ENCODE measurements at regions not wholly inside any gene's neighbourhood (a gene's known extent, or its start where the extent isn't known, plus 50 kb on each side); places are given as distances from the start of the nearest gene placed in this dataset.

GRCh38 chr10:36494371-36494770, 631.0 kb upstream of the ANKRD30A start:
- TF ChIP-seq, protein P1, sequence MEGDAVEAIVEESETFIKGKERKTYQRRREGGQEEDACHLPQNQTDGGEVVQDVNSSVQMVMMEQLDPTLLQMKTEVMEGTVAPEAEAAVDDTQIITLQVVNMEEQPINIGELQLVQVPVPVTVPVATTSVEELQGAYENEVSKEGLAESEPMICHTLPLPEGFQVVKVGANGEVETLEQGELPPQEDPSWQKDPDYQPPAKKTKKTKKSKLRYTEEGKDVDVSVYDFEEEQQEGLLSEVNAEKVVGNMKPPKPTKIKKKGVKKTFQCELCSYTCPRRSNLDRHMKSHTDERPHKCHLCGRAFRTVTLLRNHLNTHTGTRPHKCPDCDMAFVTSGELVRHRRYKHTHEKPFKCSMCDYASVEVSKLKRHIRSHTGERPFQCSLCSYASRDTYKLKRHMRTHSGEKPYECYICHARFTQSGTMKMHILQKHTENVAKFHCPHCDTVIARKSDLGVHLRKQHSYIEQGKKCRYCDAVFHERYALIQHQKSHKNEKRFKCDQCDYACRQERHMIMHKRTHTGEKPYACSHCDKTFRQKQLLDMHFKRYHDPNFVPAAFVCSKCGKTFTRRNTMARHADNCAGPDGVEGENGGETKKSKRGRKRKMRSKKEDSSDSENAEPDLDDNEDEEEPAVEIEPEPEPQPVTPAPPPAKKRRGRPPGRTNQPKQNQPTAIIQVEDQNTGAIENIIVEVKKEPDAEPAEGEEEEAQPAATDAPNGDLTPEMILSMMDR (IDR thresholded peaks at IDR 0.05 in 4 of 5, conservative IDR thresholded peaks at IDR 0.05 in 1 of 5): no peak
- no peak for TF ChIP-seq POLR2A (IDR thresholded peaks at IDR 0.05)

Measured in gastrocnemius medialis (tissue), 4 donors.